ENCODE measurements at regions not wholly inside any gene's neighbourhood (a gene's known extent, or its start where the extent isn't known, plus 50 kb on each side); places are given as distances from the start of the nearest gene placed in this dataset.
A peak's percentile ranks its signal among the peaks of the same experiment; 100 is the strongest.

GRCh38 chr18:68340606-68341005, 374.3 kb downstream of the TMX3 start:
- Histone ChIP-seq H3K27ac (no peak overlapping the region), H3K27me3 (no peaks in the 10 kb centered on the region), H3K36me3 (no peaks in the 10 kb centered on the region), H3K4me3 (no peak overlapping the region), H3K4me1 (peaks cover 4% of the 10 kb centered on the region; the same call in 1 of the 2 replicates), H3K9me3 (replicated peaks) (no peaks in the 10 kb centered on the region)
- peak; percentile 36 to 79 for DNase-seq

- Histone ChIP-seq H3K4me1 (no peaks in the 10 kb centered on the region), H3K9me3 (replicated peaks) (no peaks in the 10 kb centered on the region), H3K27me3 (no peaks in the 10 kb centered on the region), H3K27ac (no peak overlapping the region), H3K36me3 (no peaks in the 10 kb centered on the region), H3K4me3 (no peak overlapping the region)
- no peak for DNase-seq
Measured at GRCh38 chr18:68330658-68331057, 384.2 kb downstream of the TMX3 start.

GRCh38 chr18:68323921-68324320, 391.0 kb downstream of the TMX3 start:
- Histone ChIP-seq H3K9me3 (replicated peaks) (no peaks in the 10 kb centered on the region), H3K4me3 (no peak overlapping the region), H3K27ac (no peak overlapping the region), H3K27me3 (no peaks in the 10 kb centered on the region), H3K36me3 (no peaks in the 10 kb centered on the region), H3K4me1 (no peaks in the 10 kb centered on the region)
- no peak for DNase-seq

GRCh38 chr18:68316636-68317035, 398.3 kb downstream of the TMX3 start:
- H3K4me1 ChIP-seq = no peaks in the 10 kb centered on the region; the same call in 1 of the 2 replicates
- no peaks in the 10 kb centered on the region for H3K27me3 ChIP-seq
- no peaks in the 10 kb centered on the region; the same call in 1 of the 2 replicates for H3K36me3 ChIP-seq
- H3K4me3 ChIP-seq = no peak overlapping the region
- DNase-seq = peak in 1 of 2 experiments; percentile 38
- H3K27ac ChIP-seq = peak overlapping the region; percentile 30; the same call in 1 of the 2 replicates
- no peaks in the 10 kb centered on the region for H3K9me3 ChIP-seq (replicated peaks)

GRCh38 chr18:68314403-68314802, 400.5 kb downstream of the TMX3 start:
- no peaks in the 10 kb centered on the region; the same call in 1 of the 2 replicates for H3K4me1 ChIP-seq
- H3K4me3 ChIP-seq = no peak overlapping the region
- H3K36me3 ChIP-seq = no peaks in the 10 kb centered on the region; the same call in 1 of the 2 replicates
- no peak for DNase-seq
- H3K9me3 ChIP-seq (replicated peaks) = no peaks in the 10 kb centered on the region
- H3K27ac ChIP-seq = no peak overlapping the region
- no peaks in the 10 kb centered on the region for H3K27me3 ChIP-seq

- Histone ChIP-seq H3K36me3 (no peaks in the 10 kb centered on the region), H3K27ac (no peak overlapping the region), H3K9me3 (replicated peaks) (no peaks in the 10 kb centered on the region), H3K27me3 (no peaks in the 10 kb centered on the region), H3K4me3 (no peak overlapping the region), H3K4me1 (peaks cover 5% of the 10 kb centered on the region; the same call in 1 of the 2 replicates)
- no peak for DNase-seq
Measured at GRCh38 chr18:68301441-68301840, 413.5 kb downstream of the TMX3 start.

GRCh38 chr18:68299906-68300305, 415.0 kb downstream of the TMX3 start:
- H3K4me3 ChIP-seq = no peak overlapping the region
- H3K27ac ChIP-seq = no peak overlapping the region
- no peaks in the 10 kb centered on the region for H3K9me3 ChIP-seq (replicated peaks)
- no peak for DNase-seq
- no peaks in the 10 kb centered on the region for H3K27me3 ChIP-seq
- peaks cover 5% of the 10 kb centered on the region; the same call in 1 of the 2 replicates for H3K4me1 ChIP-seq
- no peaks in the 10 kb centered on the region for H3K36me3 ChIP-seq

- Histone ChIP-seq H3K4me1 (peaks cover 5% of the 10 kb centered on the region; the same call in 1 of the 2 replicates), H3K9me3 (replicated peaks) (no peaks in the 10 kb centered on the region), H3K27me3 (no peaks in the 10 kb centered on the region), H3K27ac (peak overlapping the region; percentile 9; the same call in 1 of the 2 replicates), H3K4me3 (no peak overlapping the region), H3K36me3 (no peaks in the 10 kb centered on the region)
- peak; percentile 4 to 42 for DNase-seq
Measured at GRCh38 chr18:68298330-68298729, 416.6 kb downstream of the TMX3 start.

- Histone ChIP-seq H3K9me3 (replicated peaks) (no peaks in the 10 kb centered on the region), H3K27ac (no peak overlapping the region), H3K4me3 (no peak overlapping the region), H3K27me3 (no peaks in the 10 kb centered on the region), H3K4me1 (0 out of 2 replicates have a peak, but pooled peaks cover 3% of the 10 kb centered on the region), H3K36me3 (no peaks in the 10 kb centered on the region)
- DNase-seq = no peak
Measured at GRCh38 chr18:68288408-68288807, 426.5 kb downstream of the TMX3 start.

- Histone ChIP-seq H3K27me3 (no peaks in the 10 kb centered on the region), H3K4me3 (no peak overlapping the region)
- DNase-seq = peak; percentile 7 to 44
Measured at GRCh38 chr18:68284236-68284780, 430.6 kb downstream of the TMX3 start.

GRCh38 chr18:68283834-68284233, 431.1 kb downstream of the TMX3 start:
- no peak overlapping the region for H3K4me3 ChIP-seq
- no peaks in the 10 kb centered on the region for H3K27me3 ChIP-seq
- H3K36me3 ChIP-seq = no peaks in the 10 kb centered on the region
- no peaks in the 10 kb centered on the region for H3K9me3 ChIP-seq (replicated peaks)
- H3K27ac ChIP-seq = no peak overlapping the region
- 0 out of 2 replicates have a peak, but pooled peaks cover 3% of the 10 kb centered on the region for H3K4me1 ChIP-seq
- DNase-seq = no peak

More at GRCh38 chr18:68284236-68284780, 430.6 kb downstream of the TMX3 start:
- 0 out of 2 replicates have a peak, but pooled peaks cover 3% of the 10 kb centered on the region for H3K4me1 ChIP-seq
- H3K27ac ChIP-seq = no peak overlapping the region
- no peaks in the 10 kb centered on the region for H3K9me3 ChIP-seq (replicated peaks)
- H3K36me3 ChIP-seq = no peaks in the 10 kb centered on the region

- Histone ChIP-seq H3K4me1 (0 out of 2 replicates have a peak, but pooled peaks cover 3% of the 10 kb centered on the region), H3K27ac (no peak overlapping the region), H3K36me3 (no peaks in the 10 kb centered on the region), H3K4me3 (no peak overlapping the region), H3K27me3 (no peaks in the 10 kb centered on the region), H3K9me3 (replicated peaks) (no peaks in the 10 kb centered on the region)
- no peak for DNase-seq
Measured at GRCh38 chr18:68282232-68282631, 432.7 kb downstream of the TMX3 start.

- H3K4me3 ChIP-seq = no peak overlapping the region
- H3K27ac ChIP-seq = peak overlapping the region; percentile 94
- peaks cover 26% of the 10 kb centered on the region for H3K4me1 ChIP-seq
- H3K36me3 ChIP-seq = no peaks in the 10 kb centered on the region
- peak; percentile 68 to 89 for DNase-seq
- no peaks in the 10 kb centered on the region for H3K27me3 ChIP-seq
- 0 out of 2 replicates have a peak, but pooled peaks cover 4% of the 10 kb centered on the region for H3K9me3 ChIP-seq (replicated peaks)
Measured at GRCh38 chr18:68275616-68276015, 439.3 kb downstream of the TMX3 start.

- Histone ChIP-seq H3K4me1 (peaks cover 7% of the 10 kb centered on the region), H3K36me3 (no peaks in the 10 kb centered on the region), H3K4me3 (no peak overlapping the region), H3K27me3 (no peaks in the 10 kb centered on the region), H3K27ac (no peak overlapping the region), H3K9me3 (replicated peaks) (0 out of 2 replicates have a peak, but pooled peaks cover 4% of the 10 kb centered on the region)
- no peak for DNase-seq
Measured at GRCh38 chr18:68270017-68270416, 444.9 kb downstream of the TMX3 start.

- H3K36me3 ChIP-seq = no peaks in the 10 kb centered on the region
- H3K4me3 ChIP-seq = no peak overlapping the region
- no peaks in the 10 kb centered on the region for H3K4me1 ChIP-seq
- DNase-seq = no peak
- H3K9me3 ChIP-seq (replicated peaks) = no peaks in the 10 kb centered on the region; the same call in 1 of the 2 replicates
- H3K27ac ChIP-seq = no peak overlapping the region
- no peaks in the 10 kb centered on the region for H3K27me3 ChIP-seq
Measured at GRCh38 chr18:68267583-68267982, 447.3 kb downstream of the TMX3 start.

GRCh38 chr18:68263481-68263880, 451.4 kb downstream of the TMX3 start:
- H3K4me3 ChIP-seq = no peak overlapping the region
- no peak for DNase-seq
- no peaks in the 10 kb centered on the region for H3K4me1 ChIP-seq
- H3K27me3 ChIP-seq = no peaks in the 10 kb centered on the region
- no peak overlapping the region for H3K27ac ChIP-seq
- H3K9me3 ChIP-seq (replicated peaks) = no peaks in the 10 kb centered on the region; the same call in 1 of the 2 replicates
- H3K36me3 ChIP-seq = no peaks in the 10 kb centered on the region
